Activated CD8-positive, alpha-beta T cell treated with anti-CD3 and anti-CD28 coated beads for 36 hours (primary cell): ENCODE measurements at regions not wholly inside any gene's neighbourhood (a gene's known extent, or its start where the extent isn't known, plus 50 kb on each side); places are given as distances from the start of the nearest gene placed in this dataset.
"Not testable (repeated sequence)": the region's sequence is repeated elsewhere in the genome, so short reads cannot be mapped to it uniquely, and the experiment has no call there.

ENCODE experiments used
- ATAC-seq: fragments of 200-7000 bp; cut with Tn5 transposase; one replicate; pipeline ENCODE4 v1.10.0; 2021; ENCODE audit warnings: mild to moderate bottlenecking, moderate library complexity
- CTCF ChIA-PET: fragments of 350-600 bp; sonication (Branson Sonifier 250); formaldehyde crosslinking; loops from one replicate; lab custom pipeline; 2021; ENCODE audit warnings: antibody characterized with exemption; lab: Charles Lee
- POLR2A ChIA-PET: fragments of 350-600 bp; sonication (Branson Sonifier 250); formaldehyde crosslinking; loops from one replicate; lab custom pipeline; 2021; ENCODE audit warnings: antibody characterized with exemption; lab: Charles Lee
- DNase-seq: peaks from one replicate; pipeline ENCODE4 v3.0.0-alpha.2; 2020
- H3K27ac Mint-ChIP-seq: one replicate; pipeline ENCODE4 v1.8.0; 2021; ENCODE audit warnings: mild to moderate bottlenecking, mixed read lengths
- H3K27me3 Mint-ChIP-seq: one replicate; pipeline ENCODE4 v1.8.0; 2021; ENCODE audit warnings: mixed read lengths
- H3K36me3 Mint-ChIP-seq: one replicate; pipeline ENCODE4 v1.8.0; 2021; ENCODE audit warnings: low read depth, mixed read lengths
- H3K4me1 Mint-ChIP-seq: one replicate; pipeline ENCODE4 v1.8.0; 2021; ENCODE audit warnings: low read depth, mixed read lengths
- H3K4me3 Mint-ChIP-seq: one replicate; pipeline ENCODE4 v1.8.0; 2021; ENCODE audit warnings: mild to moderate bottlenecking, moderate library complexity, mixed read lengths
- H3K9me3 Mint-ChIP-seq: one replicate; pipeline ENCODE4 v1.8.0; 2021; ENCODE audit warnings: mixed read lengths
- CTCF ChIP-seq: fragments of 200-600 bp; IDR thresholded peaks from one replicate; pipeline ENCODE4 v1.8.0; 2022; ENCODE audit warnings: antibody characterized with exemption, mild to moderate bottlenecking
- intact Hi-C: fragments of 100-400 bp; cut with micrococcal nuclease; formaldehyde crosslinking; loops from one replicate; pipeline ENCODE4 v1.10.0; 2022

- Mint-ChIP-seq H3K4me1 (no peaks in the 10 kb centered on the region), H3K27me3 (no peaks in the 10 kb centered on the region), H3K36me3 (no peaks in the 10 kb centered on the region), H3K9me3 (peaks cover 2% of the 10 kb centered on the region), H3K4me3 (no peak overlapping the region), H3K27ac (no peak overlapping the region)
- intact Hi-C loops, result no loop called here
- ATAC-seq (no peak), DNase-seq (no peak)
- ChIA-PET CTCF (no interaction called here), POLR2A (no interaction called here)
- no peak for TF ChIP-seq CTCF
Measured at GRCh38 chr3:118231578-118231977, 803.1 kb downstream of the IGSF11 start.

- no peak for ATAC-seq
- POLR2A ChIA-PET, result no interaction called here
- no peaks in the 10 kb centered on the region for H3K27me3 Mint-ChIP-seq
- no peak for DNase-seq
- no peak overlapping the region for H3K4me3 Mint-ChIP-seq
- H3K36me3 Mint-ChIP-seq, result no peaks in the 10 kb centered on the region
- no peak for TF ChIP-seq CTCF
- intact Hi-C loops, result no loop called here
- H3K9me3 Mint-ChIP-seq, result no peaks in the 10 kb centered on the region
- H3K4me1 Mint-ChIP-seq, result no peaks in the 10 kb centered on the region
- H3K27ac Mint-ChIP-seq, result no peak overlapping the region
- CTCF ChIA-PET, result no interaction called here
Measured at GRCh38 chr3:118239253-118239652, 795.4 kb downstream of the IGSF11 start.

- TF ChIP-seq CTCF, result no peak
Measured at GRCh38 chr3:118244761-118245160, 789.9 kb downstream of the IGSF11 start.

GRCh38 chr3:118245312-118245711, 789.3 kb downstream of the IGSF11 start:
- H3K4me1 Mint-ChIP-seq, result no peaks in the 10 kb centered on the region
- H3K36me3 Mint-ChIP-seq, result no peaks in the 10 kb centered on the region
- DNase-seq, result no peak
- no peak for TF ChIP-seq CTCF
- no peaks in the 10 kb centered on the region for H3K9me3 Mint-ChIP-seq
- ATAC-seq, result no peak
- no peak overlapping the region for H3K27ac Mint-ChIP-seq
- H3K27me3 Mint-ChIP-seq, result no peaks in the 10 kb centered on the region
- intact Hi-C loops, result no loop called here
- no peak overlapping the region for H3K4me3 Mint-ChIP-seq
- ChIA-PET CTCF (no interaction called here), POLR2A (no interaction called here)

More at GRCh38 chr3:118244761-118245160, 789.9 kb downstream of the IGSF11 start:
- ATAC-seq, result no peak
- Mint-ChIP-seq H3K9me3 (no peaks in the 10 kb centered on the region), H3K27me3 (no peaks in the 10 kb centered on the region), H3K27ac (no peak overlapping the region), H3K4me3 (no peak overlapping the region), H3K36me3 (no peaks in the 10 kb centered on the region), H3K4me1 (no peaks in the 10 kb centered on the region)
- no peak for DNase-seq
- CTCF ChIA-PET, result no interaction called here
- intact Hi-C loops, result no loop called here
- POLR2A ChIA-PET, result no interaction called here

- H3K4me1 Mint-ChIP-seq, DNase-seq, POLR2A ChIA-PET, H3K4me3 Mint-ChIP-seq, H3K27me3 Mint-ChIP-seq, CTCF ChIA-PET, H3K36me3 Mint-ChIP-seq, ATAC-seq, intact Hi-C loops, H3K27ac Mint-ChIP-seq: not testable (repeated sequence)
- peaks cover 12% of the 10 kb centered on the region for H3K9me3 Mint-ChIP-seq
Measured at GRCh38 chr3:118258850-118259249, 775.8 kb downstream of the IGSF11 start.
